Calu3 (cell line): ENCODE measurements at regions not wholly inside any gene's neighbourhood (a gene's known extent, or its start where the extent isn't known, plus 50 kb on each side); places are given as distances from the start of the nearest gene placed in this dataset.

Source experiments
- BruUV-seq: library from RNA; stranded (reverse); fragments of 400-500 nt; replicated peaks from 2 replicates; lab custom pipeline; 2021; lab: Mats Ljungman, UMichigan
- CTCF ChIA-PET: fragments of 300-600 bp; sonication (Branson Sonifier 250); formaldehyde crosslinking; loops from one replicate; lab custom pipeline; 2022; ENCODE audit warnings: antibody characterized with exemption; lab: Charles Lee
- DNase-seq: peaks from one replicate; pipeline ENCODE4 v3.0.0; 2022
- H3K27ac Mint-ChIP-seq: one replicate; pipeline ENCODE4 v1.8.0; 2022; ENCODE audit warnings: mixed read lengths; ENCODE audit not compliant: unreplicated experiment
- H3K27me3 Mint-ChIP-seq: one replicate; pipeline ENCODE4 v1.8.0; 2022; ENCODE audit warnings: mixed read lengths; ENCODE audit not compliant: unreplicated experiment
- H3K36me3 Mint-ChIP-seq: one replicate; pipeline ENCODE4 v1.8.0; 2022; ENCODE audit warnings: mild to moderate bottlenecking, moderate library complexity, mixed read lengths; ENCODE audit not compliant: insufficient read depth, unreplicated experiment
- H3K4me1 Mint-ChIP-seq: one replicate; pipeline ENCODE4 v1.8.0; 2022; ENCODE audit warnings: mild to moderate bottlenecking, low read depth, mixed read lengths; ENCODE audit not compliant: unreplicated experiment
- H3K4me3 Mint-ChIP-seq: one replicate; pipeline ENCODE4 v1.8.0; 2022; ENCODE audit warnings: mild to moderate bottlenecking, low read depth, moderate library complexity, mixed read lengths; ENCODE audit not compliant: unreplicated experiment
- H3K9me3 Mint-ChIP-seq: one replicate; pipeline ENCODE4 v1.8.0; 2022; ENCODE audit warnings: low read depth, mixed read lengths; ENCODE audit not compliant: unreplicated experiment
- CTCF ChIP-seq: fragments of 200-600 bp; IDR thresholded peaks from one replicate; pipeline ENCODE4 v1.8.0; 2022; ENCODE audit warnings: antibody characterized with exemption; ENCODE audit not compliant: unreplicated experiment
- intact Hi-C: fragments of 100-400 bp; cut with micrococcal nuclease; formaldehyde crosslinking; loops from one replicate; pipeline ENCODE4 v1.10.0; 2022; ENCODE audit not compliant: unreplicated experiment

GRCh38 chr9:28916348-28916747 lies 1343.1 kb upstream of the C9orf72 start:
- peak overlapping the region; percentile 50 for H3K4me3 Mint-ChIP-seq
- CTCF ChIA-PET: no interaction called here
- no peak for TF ChIP-seq CTCF
- peak; percentile 13 for DNase-seq
- H3K27me3 Mint-ChIP-seq: no peaks in the 10 kb centered on the region
- H3K4me1 Mint-ChIP-seq: peaks cover 24% of the 10 kb centered on the region
- no TSS peak for BruUV-seq
- H3K36me3 Mint-ChIP-seq: peaks cover 4% of the 10 kb centered on the region
- H3K27ac Mint-ChIP-seq: peak overlapping the region; percentile 98
- intact Hi-C loops: no loop called here
- H3K9me3 Mint-ChIP-seq: no peaks in the 10 kb centered on the region

GRCh38 chr9:28921857-28922500 lies 1348.7 kb upstream of the C9orf72 start:
- TF ChIP-seq CTCF: no peak
- CTCF ChIA-PET: no interaction called here
- Mint-ChIP-seq H3K4me3 (no peak overlapping the region), H3K36me3 (no peaks in the 10 kb centered on the region), H3K9me3 (no peaks in the 10 kb centered on the region), H3K27ac (no peak overlapping the region), H3K27me3 (no peaks in the 10 kb centered on the region), H3K4me1 (peaks cover 18% of the 10 kb centered on the region)
- DNase-seq: no peak
- intact Hi-C loops: no loop called here
- BruUV-seq: no TSS peak

GRCh38 chr9:28922891-28923290 lies 1349.6 kb upstream of the C9orf72 start:
- CTCF ChIA-PET: no interaction called here
- Mint-ChIP-seq H3K27me3 (no peaks in the 10 kb centered on the region), H3K4me1 (peaks cover 23% of the 10 kb centered on the region), H3K27ac (no peak overlapping the region), H3K36me3 (no peaks in the 10 kb centered on the region), H3K4me3 (no peak overlapping the region), H3K9me3 (no peaks in the 10 kb centered on the region)
- DNase-seq: no peak
- intact Hi-C loops: no loop called here
- no peak for TF ChIP-seq CTCF
- no TSS peak for BruUV-seq

GRCh38 chr9:28923351-28923750 lies 1350.1 kb upstream of the C9orf72 start:
- no peak overlapping the region for H3K27ac Mint-ChIP-seq
- peaks cover 23% of the 10 kb centered on the region for H3K4me1 Mint-ChIP-seq
- H3K27me3 Mint-ChIP-seq: no peaks in the 10 kb centered on the region
- DNase-seq: no peak
- no peak for TF ChIP-seq CTCF
- no peaks in the 10 kb centered on the region for H3K36me3 Mint-ChIP-seq
- intact Hi-C loops: no loop called here
- H3K4me3 Mint-ChIP-seq: no peak overlapping the region
- no peaks in the 10 kb centered on the region for H3K9me3 Mint-ChIP-seq
- CTCF ChIA-PET: no interaction called here
- no TSS peak for BruUV-seq
